Left lung (tissue), 4 donors: ENCODE measurements at regions not wholly inside any gene's neighbourhood (a gene's known extent, or its start where the extent isn't known, plus 50 kb on each side); places are given as distances from the start of the nearest gene placed in this dataset.

ENCODE experiments used
- ATAC-seq: fragments of 200-7000 bp; cut with Tn5 transposase; one replicate; pipeline ENCODE4 v1.9.1; 2020; ENCODE audit warnings: moderate library complexity
- DNase-seq, 4 donors: peaks; one replicate each; pipeline ENCODE4 v3.0.0-alpha.2; 2013 to 2020
- H3K27ac ChIP-seq, 2 donors: fragments of 200-600 bp; sonication (generic) in 1 of 2; one replicate each; pipeline versions ENCODE4 v1.5.0 to v1.8.0; 2020 to 2021
- H3K27me3 ChIP-seq, 2 donors: fragments of 200-600 bp; sonication (generic) in 1 of 2; one replicate each; pipeline versions ENCODE4 v1.5.0 to v1.8.0; 2020 to 2021
- H3K36me3 ChIP-seq, 2 donors: fragments of 200-600 bp; sonication (generic) in 1 of 2; one replicate each; pipeline versions ENCODE4 v1.5.0 to v1.8.0; 2020 to 2021
- H3K4me1 ChIP-seq, 2 donors: fragments of 200-600 bp; one replicate each; pipeline ENCODE4 v1.8.0; 2021
- H3K4me3 ChIP-seq, 2 donors: fragments of 200-600 bp; sonication (generic) in 1 of 2; one replicate each; pipeline versions ENCODE4 v1.5.0 to v1.8.0; 2020 to 2021; ENCODE audit warnings: mild to moderate bottlenecking in 1 of 2
- H3K9me3 ChIP-seq, 2 donors: fragments of 200-600 bp; sonication (generic) in 1 of 2; one replicate each; pipeline versions ENCODE4 v1.5.0 to v1.8.0; 2020 to 2021
- CTCF ChIP-seq, 2 donors: fragments of 200-600 bp; sonication (generic) in 1 of 2; IDR thresholded peaks; one replicate each; pipeline versions ENCODE4 v1.5.0 to v1.8.0; 2021; ENCODE audit warnings: antibody characterized with exemption in 2 of 2
- intact Hi-C, 2 donors: fragments of 100-400 bp; cut with DNase I; formaldehyde crosslinking; loops; one replicate each; pipeline versions ENCODE4 v1.11.2 to v1.14.2; 2022
- donor health status: DM: no; HTN: yes; CAD: no.
- donor health status: DM: no; HTN: no; CAD: no.

- Histone ChIP-seq H3K4me1 (no peaks in the 10 kb centered on the region), H3K9me3 (no peaks in the 10 kb centered on the region), H3K27ac (no peak overlapping the region), H3K27me3 (peaks cover 0 to 53% of the 10 kb centered on the region in 2 donors), H3K4me3 (no peak overlapping the region), H3K36me3 (no peaks in the 10 kb centered on the region)
- intact Hi-C loops: no loop called here
- ATAC-seq (no peak), DNase-seq (no peak)
- no peak for TF ChIP-seq CTCF (IDR thresholded peaks at IDR 0.05)
Observed at GRCh38 chr1:5615076-5615475, 377.1 kb downstream of the NPHP4 start.

- intact Hi-C loops: no loop called here
- no peak for ATAC-seq
- Histone ChIP-seq H3K4me1 (no peaks in the 10 kb centered on the region), H3K27me3 (peaks cover 0 to 53% of the 10 kb centered on the region in 2 donors), H3K27ac (no peak overlapping the region), H3K36me3 (no peaks in the 10 kb centered on the region), H3K4me3 (no peak overlapping the region), H3K9me3 (no peaks in the 10 kb centered on the region)
- no peak for DNase-seq
- TF ChIP-seq CTCF (IDR thresholded peaks at IDR 0.05): no peak
Observed at GRCh38 chr1:5613900-5614299, 378.3 kb downstream of the NPHP4 start.

DNA sequence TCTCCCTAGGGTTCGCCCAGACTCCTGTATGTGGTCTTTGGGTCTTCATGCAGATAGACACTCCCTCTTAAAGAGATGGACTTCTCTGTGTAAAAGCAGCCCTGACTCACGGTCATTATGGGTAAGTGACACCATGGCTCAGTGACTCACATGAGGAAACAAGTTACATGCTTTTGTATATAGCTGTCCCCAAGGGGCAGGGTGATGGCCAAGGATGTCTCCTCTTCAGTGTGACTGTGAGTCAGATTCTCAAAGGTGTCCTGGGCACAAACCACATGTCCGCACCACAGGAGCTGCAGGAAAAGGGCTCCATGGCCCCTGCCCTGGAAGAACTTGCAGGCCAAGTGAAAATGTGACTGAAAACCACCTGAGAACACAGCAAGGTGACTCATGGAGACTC, 380.4 kb downstream of the NPHP4 start:
- intact Hi-C loops: no loop called here
- no peak for TF ChIP-seq CTCF (IDR thresholded peaks at IDR 0.05)
- H3K36me3 ChIP-seq: no peaks in the 10 kb centered on the region
- H3K4me3 ChIP-seq: no peak overlapping the region
- no peaks in the 10 kb centered on the region for H3K9me3 ChIP-seq
- DNase-seq: no peak
- peaks cover 0 to 40% of the 10 kb centered on the region in 2 donors for H3K27me3 ChIP-seq
- no peak overlapping the region for H3K27ac ChIP-seq
- no peak for ATAC-seq
- H3K4me1 ChIP-seq: no peaks in the 10 kb centered on the region

DNA sequence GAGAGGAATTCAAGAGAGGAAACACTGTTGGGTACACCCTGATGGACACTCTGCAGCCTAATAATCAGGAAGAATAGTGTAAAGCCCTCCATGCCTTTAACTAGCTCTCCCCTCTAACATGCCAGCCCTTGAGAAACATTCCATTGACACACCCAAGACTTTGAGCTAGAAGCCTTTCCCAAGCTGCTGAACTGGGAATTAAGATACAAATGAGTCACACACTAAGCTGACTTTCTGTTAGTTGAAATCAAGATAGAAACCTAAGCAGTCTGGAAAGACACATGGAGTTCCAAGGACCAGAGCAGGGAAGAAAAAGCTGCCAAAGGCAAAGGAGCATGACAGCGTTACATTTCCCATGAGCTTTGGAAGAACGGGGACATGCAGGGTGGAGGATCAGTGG, 380.8 kb downstream of the NPHP4 start:
- Histone ChIP-seq H3K4me1 (no peaks in the 10 kb centered on the region), H3K27ac (no peak overlapping the region), H3K9me3 (no peaks in the 10 kb centered on the region), H3K36me3 (no peaks in the 10 kb centered on the region), H3K27me3 (peaks cover 0 to 36% of the 10 kb centered on the region in 2 donors), H3K4me3 (no peak overlapping the region)
- no peak for TF ChIP-seq CTCF (IDR thresholded peaks at IDR 0.05)
- intact Hi-C loops: no loop called here
- no peak for ATAC-seq
- no peak for DNase-seq

GRCh38 chr1:5610432-5610831, 381.8 kb downstream of the NPHP4 start:
- H3K4me3 ChIP-seq: no peak overlapping the region
- DNase-seq (no peak), ATAC-seq (no peak)
- H3K9me3 ChIP-seq: no peaks in the 10 kb centered on the region
- intact Hi-C loops: no loop called here
- peaks cover 0 to 26% of the 10 kb centered on the region in 2 donors for H3K27me3 ChIP-seq
- no peaks in the 10 kb centered on the region for H3K4me1 ChIP-seq
- H3K36me3 ChIP-seq: no peaks in the 10 kb centered on the region
- no peak for TF ChIP-seq CTCF (IDR thresholded peaks at IDR 0.05)
- no peak overlapping the region for H3K27ac ChIP-seq
